ENCODE measurements at regions not wholly inside any gene's neighbourhood (a gene's known extent, or its start where the extent isn't known, plus 50 kb on each side); places are given as distances from the start of the nearest gene placed in this dataset.

DNA sequence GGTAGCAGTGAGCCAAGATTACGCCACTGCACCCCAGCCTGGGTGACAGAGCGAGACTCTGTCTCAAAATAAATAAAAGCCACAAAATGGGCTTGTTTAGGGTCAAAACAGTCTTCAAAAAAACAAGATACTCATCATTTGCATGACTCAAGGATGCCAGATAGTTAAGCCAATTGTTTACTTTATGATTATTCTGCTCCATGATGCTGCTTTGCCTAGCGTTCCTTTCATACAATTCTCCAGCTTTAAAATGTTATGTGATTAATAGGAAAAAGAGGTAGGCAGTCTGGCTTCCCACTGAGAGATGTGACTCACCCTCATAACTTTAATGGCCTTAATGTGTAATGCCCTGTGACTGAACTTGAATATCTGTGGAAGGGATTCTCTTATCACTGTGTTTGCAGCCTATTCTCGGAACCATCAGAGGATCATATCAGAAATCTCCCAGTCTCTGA, 364.6 kb upstream of the TRPC7 start:
- dilution Hi-C loops (cut with HindIII; ENCODE audit: low sequenced_read_pairs, unreplicated experiment) (no loop called here), intact Hi-C loops (cut with micrococcal nuclease) (no loop called here), in situ Hi-C loops (cut with MboI; ENCODE audit: low sequenced_read_pairs) (no loop called here)
- Histone ChIP-seq H4K91ac (ENCODE audit: insufficient read depth, low read depth, low read length) (no peak overlapping the region), H3K4me1 (ENCODE audit: control insufficient read depth, insufficient read depth, low read length) (no peaks in the 10 kb centered on the region), H3K9me3 (ENCODE audit: control insufficient read depth, insufficient read depth, low read length) (peaks cover 4% of the 10 kb centered on the region; the same call in 1 of the 2 replicates), H3K9ac (ENCODE audit: low read depth, low read length) (no peak overlapping the region), H4K20me1 (ENCODE audit: insufficient read depth, low read length) (no peaks in the 10 kb centered on the region), H2AK9ac (replicated peaks; ENCODE audit: low read depth, low read length, poor library complexity) (no peak overlapping the region), H3K79me1 (ENCODE audit: low read depth in 1 of 2, low read length in 2 of 2) (no peaks in the 10 kb centered on the region), H2AK5ac (ENCODE audit: low read depth, low read length) (no peak overlapping the region), H3K27me3 (ENCODE audit: control insufficient read depth, insufficient read depth, low read length) (no peaks in the 10 kb centered on the region), H3K27ac (ENCODE audit: insufficient read depth, low read length) (no peak overlapping the region), H3K4me2 (ENCODE audit: low read depth, low read length) (no peak overlapping the region), H2BK20ac (ENCODE audit: low read depth, low read length) (no peak overlapping the region), H2BK5ac (ENCODE audit: low read depth, low read length, poor library complexity, severe bottlenecking) (no peak overlapping the region), H3K36me3 (ENCODE audit: control insufficient read depth, insufficient read depth, low read length) (no peaks in the 10 kb centered on the region), H3K4ac (ENCODE audit: low read depth, low read length) (no peak overlapping the region), H3K9me1 (ENCODE audit: insufficient read depth, low read length) (no peaks in the 10 kb centered on the region), H3K4me3 (ENCODE audit: insufficient read depth, low read depth, low read length) (no peak overlapping the region), H3K23ac (ENCODE audit: low read depth, low read length) (no peak overlapping the region), H3K14ac (replicated peaks; ENCODE audit: low read depth, low read length) (no peak overlapping the region), H3K56ac (ENCODE audit: extremely low read depth, insufficient read depth, low read length) (no peak overlapping the region), H3K18ac (ENCODE audit: low read depth, low read length) (no peak overlapping the region), H2AFZ (replicated peaks; ENCODE audit: low read length, poor library complexity) (no peak overlapping the region), H4K5ac (ENCODE audit: low read depth, low read length) (no peak overlapping the region), H2BK120ac (ENCODE audit: low read depth, low read length) (no peak overlapping the region), H4K8ac (ENCODE audit: low read depth in 2 of 2, low read length in 2 of 2) (no peak overlapping the region), H2BK15ac (ENCODE audit: low read depth, low read length) (no peak overlapping the region)
- DNase-seq (peak; percentile 72), ATAC-seq (ENCODE audit: low read depth) (peak; percentile 92)
- 35% methylated on average over 2 of the region's 4 CpGs; no CpG with 5 or more reads in 1 of the 2 experiments for WGBS, 2 experiments (ENCODE audit: extremely low coverage in 2 of 2, insufficient read length in 1 of 2)
- TF ChIP-seq RCOR1 (IDR thresholded peaks at IDR 0.05; ENCODE audit: insufficient replicate concordance, low read length) (no peak), FOS (IDR thresholded peaks at IDR 0.05; ENCODE audit: low read depth, low read length) (peak; percentile 65), POLR2A (IDR thresholded peaks at IDR 0.05; ENCODE audit: low read depth, low read length) (no peak), RFX5 (IDR thresholded peaks at IDR 0.05; ENCODE audit: low read depth, low read length) (no peak), BHLHE40 (IDR thresholded peaks at IDR 0.05; ENCODE audit: low read depth, low read length) (no peak)
- BruUV-seq (replicated peaks): no TSS peak
- POLR2A ChIA-PET (ENCODE audit: unreplicated experiment): no interaction called here
- CTCF ChIA-PET: no interaction called here

Data from IMR-90 (cell line).